NOMO-1 (cell line): ENCODE measurements at regions not wholly inside any gene's neighbourhood (a gene's known extent, or its start where the extent isn't known, plus 50 kb on each side); places are given as distances from the start of the nearest gene placed in this dataset.

ENCODE experiments used
- DNase-seq, 2 experiments: peaks; one replicate each; lab custom pipeline; 2025; ENCODE audit not compliant: unreplicated experiment in 2 of 2; lab: John Stamatoyannopoulos, UW

DNA sequence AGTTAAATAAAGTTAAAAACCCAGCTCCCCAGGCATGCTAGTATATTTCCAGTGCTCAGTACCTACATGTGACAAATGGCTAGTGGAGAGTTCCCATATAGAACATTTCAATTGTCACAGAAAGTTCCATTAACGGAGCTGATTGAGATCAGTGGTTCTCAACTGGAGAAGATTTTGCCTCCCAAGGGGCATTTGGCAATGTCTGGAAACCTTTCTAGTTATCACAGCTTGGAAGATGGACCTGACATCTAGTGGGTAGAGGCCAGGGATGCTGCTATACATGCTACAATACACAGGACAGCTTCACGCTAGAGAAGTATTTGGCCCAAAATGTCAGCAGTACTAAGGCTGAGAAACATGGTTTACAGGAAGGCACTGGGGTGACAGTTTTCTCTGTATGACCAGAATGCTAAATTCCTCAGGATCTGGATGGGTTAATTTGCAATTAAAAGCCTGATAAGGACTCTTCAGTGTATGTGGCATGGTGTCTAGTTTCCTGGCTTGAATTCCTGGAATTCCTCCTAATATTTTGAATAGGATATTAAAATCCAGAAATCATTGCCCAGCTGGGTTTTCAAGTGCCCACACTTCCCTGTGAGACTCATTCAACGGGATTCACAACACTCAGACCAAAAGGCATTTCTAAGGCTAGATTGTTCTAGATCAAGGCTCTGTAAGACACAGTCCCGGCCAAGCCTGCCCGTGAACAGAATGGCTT, 84.7 kb upstream of the SALL4 start:
- no peak for DNase-seq

DNA sequence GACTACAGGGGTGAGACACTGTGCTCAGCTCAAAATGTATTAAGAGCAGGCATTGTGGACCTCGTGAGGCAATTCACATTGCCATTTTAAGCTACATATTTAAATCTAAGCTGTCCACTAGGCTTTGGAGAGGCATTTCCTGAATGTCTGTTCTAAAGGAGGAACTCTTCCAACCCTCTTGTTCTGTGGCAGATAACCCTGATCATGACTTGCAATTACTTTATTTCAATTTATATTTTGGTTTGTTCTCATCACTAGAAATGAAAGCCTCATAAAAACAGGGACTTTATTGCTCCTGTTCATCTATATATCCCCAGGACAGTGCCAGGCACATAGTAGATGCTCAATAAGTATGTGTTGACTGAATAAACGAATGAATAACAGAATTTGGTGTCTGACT, 84.0 kb upstream of the SALL4 start:
- no peak for DNase-seq

DNA sequence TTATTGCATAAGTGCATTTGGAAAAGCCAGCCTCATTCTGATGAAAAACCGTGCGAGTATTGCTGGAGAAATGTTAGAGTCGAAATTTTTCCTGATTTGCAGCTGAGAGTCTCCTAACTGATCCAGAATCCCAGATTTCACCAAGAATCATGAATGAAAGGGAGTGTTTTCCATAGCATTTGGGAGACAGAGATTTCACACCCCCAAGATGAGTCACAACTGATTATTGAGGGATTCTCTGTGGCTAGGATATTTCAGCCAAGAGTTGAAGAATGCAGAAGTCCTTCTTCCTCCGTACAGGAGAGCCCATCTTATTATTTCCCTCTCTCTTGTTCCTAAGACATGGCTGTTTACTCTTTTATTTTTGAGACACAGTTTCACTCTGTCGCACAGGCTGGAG, 82.2 kb upstream of the SALL4 start:
- no peak for DNase-seq

- DNase-seq, result no peak
Measured at GRCh38 chr20:51880188-51880587, 77.9 kb upstream of the SALL4 start.

DNA sequence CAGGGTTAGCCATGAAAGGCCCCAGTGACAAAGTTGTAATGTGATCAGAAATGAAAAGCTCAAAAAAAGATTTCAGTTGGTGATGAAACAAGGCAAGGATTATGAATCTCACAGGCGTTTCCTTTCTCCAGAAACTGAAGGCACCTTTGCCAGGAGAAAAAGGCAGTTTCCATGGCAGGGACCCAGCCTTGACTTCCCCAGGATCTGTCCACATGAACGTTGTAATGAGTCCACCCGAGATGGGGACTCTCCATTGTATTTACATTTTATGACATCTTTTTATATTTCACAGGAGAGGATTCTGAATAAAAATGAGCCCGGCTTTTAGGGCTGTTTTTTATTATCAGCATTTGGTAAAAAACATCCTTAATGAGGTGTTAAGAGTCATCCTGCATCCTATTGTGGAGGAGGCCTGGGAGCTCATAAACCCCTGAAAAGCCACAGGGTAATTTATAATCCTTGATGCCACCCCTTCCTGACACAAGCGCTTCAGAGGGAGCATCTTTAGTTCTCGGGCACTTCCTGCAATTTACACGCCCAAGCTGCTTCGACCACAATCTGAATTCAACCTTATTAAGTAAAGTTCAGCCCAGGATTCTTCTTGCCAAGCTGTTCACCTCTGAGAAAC, 74.1 kb upstream of the SALL4 start:
- DNase-seq, result no peak

- no peak for DNase-seq
Measured at GRCh38 chr20:51873652-51874051, 71.3 kb upstream of the SALL4 start.

DNA sequence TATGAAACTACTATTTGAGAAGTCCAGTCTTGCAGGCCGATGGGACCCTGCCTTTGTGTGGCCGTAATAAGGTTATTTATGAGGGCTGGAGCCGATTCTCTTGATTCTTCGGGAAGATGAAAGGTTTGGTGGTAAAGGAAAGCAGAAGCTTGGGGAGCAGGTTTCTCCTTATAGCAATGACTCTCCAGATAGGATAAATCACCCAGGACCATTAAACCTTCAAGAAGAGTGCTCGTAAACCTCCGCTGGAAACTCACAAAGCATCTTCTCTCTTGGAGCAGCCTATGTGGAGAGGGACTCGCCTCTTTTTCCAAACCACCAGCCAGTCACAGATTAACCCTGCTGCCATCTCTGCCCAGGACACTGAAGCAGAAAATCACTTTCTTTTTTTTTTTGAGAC, 69.6 kb upstream of the SALL4 start:
- no peak for DNase-seq

GRCh38 chr20:51869002-51869401, 66.7 kb upstream of the SALL4 start:
- DNase-seq, result no peak

DNA sequence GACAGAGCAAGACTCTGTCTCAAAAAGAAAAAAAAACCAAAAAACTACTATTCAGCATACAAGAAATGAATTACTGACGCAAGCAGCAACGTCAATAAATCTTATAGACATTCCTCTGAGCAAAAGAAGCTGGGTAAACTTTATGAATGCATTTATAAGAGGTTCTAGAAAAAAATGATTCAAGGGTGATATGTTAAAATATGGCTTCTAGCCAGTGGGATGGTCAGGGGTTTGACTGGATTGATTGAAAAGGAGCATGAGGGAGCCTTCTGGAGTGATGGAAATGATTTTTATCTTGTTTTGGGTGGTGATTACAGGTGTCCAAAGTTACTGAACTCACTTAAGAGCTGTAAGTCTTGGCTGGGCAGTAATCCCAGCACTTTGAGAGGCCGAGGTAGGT, 64.9 kb upstream of the SALL4 start:
- no peak for DNase-seq

- no peak for DNase-seq
Measured at GRCh38 chr20:51864967-51865366, 62.6 kb upstream of the SALL4 start.

DNA sequence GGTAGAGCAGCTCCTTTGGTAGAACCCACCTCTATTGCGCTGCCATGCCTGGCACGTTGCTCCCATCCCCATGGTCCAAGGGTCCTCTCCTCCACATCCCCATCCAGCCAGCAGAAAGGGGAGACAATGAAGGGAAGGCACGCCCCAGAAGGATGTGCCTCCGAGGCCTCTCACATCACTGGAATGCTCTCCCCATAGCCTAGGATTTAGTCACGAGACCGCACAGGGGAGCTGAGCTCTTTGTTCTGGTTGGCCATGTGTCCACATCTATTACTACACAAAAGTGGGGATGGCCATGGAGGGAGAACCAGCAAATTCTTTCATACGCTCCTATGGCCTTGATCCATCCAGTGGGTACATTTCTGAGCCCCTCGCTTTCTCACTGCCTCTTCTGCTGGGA, 60.5 kb upstream of the SALL4 start:
- no peak for DNase-seq

DNA sequence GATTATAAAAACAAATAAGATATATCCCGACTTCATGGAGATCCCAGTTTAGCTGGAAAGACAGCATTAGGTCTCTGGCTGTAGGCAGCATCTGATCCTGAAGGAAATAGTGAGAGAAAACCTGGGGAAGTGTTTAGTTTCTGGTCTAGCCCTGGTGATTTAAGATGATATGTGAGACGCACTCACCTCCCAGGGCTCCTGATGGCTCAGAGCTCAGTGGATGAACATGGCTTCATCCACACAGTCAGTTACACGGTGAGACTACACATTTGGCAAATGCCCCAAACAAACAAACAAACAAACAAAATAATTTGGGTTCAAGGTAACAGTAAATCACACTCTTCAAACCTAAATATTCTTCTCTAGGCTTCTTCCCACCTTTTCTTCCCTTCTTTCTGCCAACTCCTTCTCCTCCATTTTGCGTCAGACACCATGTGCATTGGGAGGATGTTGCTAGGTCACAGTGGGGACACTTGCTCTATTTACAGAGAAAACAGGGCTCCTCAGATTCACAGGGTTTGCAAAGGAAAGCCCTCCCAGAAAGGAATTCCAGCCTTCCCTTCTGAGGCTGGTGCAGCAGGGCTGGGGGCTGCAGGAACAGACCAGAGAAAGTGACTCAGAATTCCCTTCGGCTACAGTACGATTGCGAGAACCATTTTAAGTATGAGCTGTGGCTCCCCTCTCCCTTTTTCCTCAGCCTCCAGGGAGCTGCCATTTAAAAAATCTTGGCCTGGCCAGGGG, 59.6 kb upstream of the SALL4 start:
- DNase-seq, result no peak

DNA sequence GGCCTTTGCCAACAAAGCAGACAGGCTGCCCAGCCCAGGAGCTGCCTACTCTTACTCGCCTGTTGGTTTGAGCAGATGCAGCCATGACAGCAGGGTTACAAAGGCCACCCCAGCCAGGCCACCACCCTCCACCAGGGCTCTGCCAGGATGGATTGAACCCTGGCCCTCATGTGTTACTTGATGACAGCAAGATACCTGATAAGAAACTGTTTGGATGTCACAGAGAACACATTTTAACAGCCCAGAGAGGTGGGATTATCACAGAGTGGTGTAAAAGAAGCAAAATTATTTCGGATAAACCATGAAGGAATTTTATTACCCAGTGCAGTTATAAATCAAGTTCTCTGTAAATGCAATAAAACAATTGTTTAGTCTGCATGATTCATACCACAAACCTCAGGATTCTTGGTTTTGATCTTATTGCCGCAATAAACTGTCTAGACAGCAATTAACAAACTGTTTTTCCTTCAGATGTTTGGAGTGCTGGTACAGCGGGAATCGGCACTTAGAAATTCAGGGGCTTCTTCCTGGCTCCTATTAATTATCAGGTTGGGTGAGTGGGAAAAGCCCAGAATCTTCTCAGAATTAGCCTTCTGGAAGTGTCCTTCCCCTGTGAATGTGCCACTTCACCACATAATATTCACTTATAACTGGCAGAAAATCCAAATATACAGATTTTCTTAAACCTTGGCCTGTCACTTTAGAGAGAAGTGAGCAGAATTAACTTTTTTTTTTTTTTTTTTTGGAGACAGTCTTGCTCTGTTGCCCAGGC, 58.0 kb upstream of the SALL4 start:
- DNase-seq, result no peak

DNA sequence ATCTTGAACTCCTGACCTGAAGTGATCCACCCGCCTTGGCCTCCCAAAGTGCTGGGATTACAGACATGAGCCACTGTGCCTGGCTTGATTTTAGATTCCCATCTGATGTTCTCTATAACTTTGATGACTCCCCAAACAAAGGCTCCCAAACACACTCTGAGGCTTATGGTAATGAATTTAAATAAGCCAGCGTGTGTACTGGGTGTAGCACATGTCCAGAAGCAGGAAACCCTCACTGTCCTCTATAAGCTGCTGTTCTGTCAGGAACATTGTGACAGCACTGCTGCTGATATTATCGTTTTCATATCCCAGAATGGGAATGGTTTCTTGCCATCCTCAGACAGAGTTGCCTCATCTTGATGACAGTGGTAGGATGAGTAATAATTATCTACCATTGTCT, 54.1 kb upstream of the SALL4 start:
- DNase-seq, result no peak

DNA sequence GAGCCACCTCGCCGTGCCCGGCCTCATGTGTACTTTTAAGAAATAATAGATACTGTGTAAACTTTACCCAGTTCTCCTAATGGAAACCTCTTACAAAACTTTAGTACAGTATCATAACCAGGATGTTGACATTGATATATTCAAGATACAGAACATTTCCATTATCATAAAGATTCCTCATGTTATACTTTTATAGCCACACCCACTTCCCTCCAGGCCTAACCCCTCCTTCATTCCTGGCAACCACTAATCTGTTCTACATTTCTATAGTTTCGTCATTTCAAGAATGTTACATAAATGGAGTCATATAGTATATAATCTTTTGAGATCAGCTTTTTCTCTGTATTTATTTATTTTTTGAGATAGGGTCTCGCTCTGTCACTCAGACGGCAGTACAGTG, 52.6 kb upstream of the SALL4 start:
- no peak for DNase-seq
